ENCODE measurements at regions not wholly inside any gene's neighbourhood (a gene's known extent, or its start where the extent isn't known, plus 50 kb on each side); places are given as distances from the start of the nearest gene placed in this dataset.

DNA sequence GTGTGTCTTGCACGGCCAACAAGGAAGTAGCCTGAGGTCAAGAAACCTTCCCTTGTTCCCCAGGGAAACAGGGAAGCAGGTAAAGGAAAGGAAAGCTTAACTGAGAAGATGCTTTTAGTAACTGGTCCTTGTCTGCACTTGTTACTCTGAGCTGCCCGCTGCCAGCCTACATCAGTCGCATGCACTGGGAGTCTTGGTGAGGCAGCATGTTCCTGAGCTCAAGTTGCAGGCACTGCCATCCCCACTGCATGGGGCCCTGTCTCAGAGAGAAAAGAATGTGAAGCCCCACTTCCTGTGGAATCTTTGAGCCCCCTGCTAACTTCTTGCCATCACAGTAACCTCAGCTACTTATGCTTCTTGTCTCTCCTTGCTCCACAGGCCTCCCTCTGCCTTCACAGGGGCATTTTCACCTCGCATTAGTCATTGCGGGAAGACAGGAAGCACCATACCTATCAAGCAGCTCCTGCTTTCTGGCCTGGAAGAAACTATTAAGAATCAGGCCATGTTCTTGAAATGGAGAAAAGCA lies 344.1 kb upstream of the ADAMTSL1 start:
- POLR2A ChIA-PET = no interaction called here
- no peaks in the 10 kb centered on the region for H4K20me1 ChIP-seq (replicated peaks; ENCODE audit: control insufficient read depth, insufficient read depth, low read length)
- TF ChIP-seq SMAD3 (CRISPR knock-in tag; conservative IDR thresholded peaks at IDR 0.05) (no peak), ZEB2 (IDR thresholded peaks at IDR 0.05) (no peak), ZNF764 (CRISPR knock-in tag; IDR thresholded peaks at IDR 0.05; ENCODE audit: low read depth) (no peak), MBD2 (IDR thresholded peaks at IDR 0.05; ENCODE audit: borderline replicate concordance, low read depth) (no peak), L3MBTL2 (IDR thresholded peaks at IDR 0.05) (no peak), ZKSCAN8 (CRISPR knock-in tag; IDR thresholded peaks at IDR 0.05) (no peak), PYGO2 (tag; IDR thresholded peaks at IDR 0.05) (no peak), ZNF224 (CRISPR knock-in tag; IDR thresholded peaks at IDR 0.05) (no peak), ZC3H11A (IDR thresholded peaks at IDR 0.05; ENCODE audit: low read depth, low read length) (no peak)
- TF ChIP-seq, protein P1, sequence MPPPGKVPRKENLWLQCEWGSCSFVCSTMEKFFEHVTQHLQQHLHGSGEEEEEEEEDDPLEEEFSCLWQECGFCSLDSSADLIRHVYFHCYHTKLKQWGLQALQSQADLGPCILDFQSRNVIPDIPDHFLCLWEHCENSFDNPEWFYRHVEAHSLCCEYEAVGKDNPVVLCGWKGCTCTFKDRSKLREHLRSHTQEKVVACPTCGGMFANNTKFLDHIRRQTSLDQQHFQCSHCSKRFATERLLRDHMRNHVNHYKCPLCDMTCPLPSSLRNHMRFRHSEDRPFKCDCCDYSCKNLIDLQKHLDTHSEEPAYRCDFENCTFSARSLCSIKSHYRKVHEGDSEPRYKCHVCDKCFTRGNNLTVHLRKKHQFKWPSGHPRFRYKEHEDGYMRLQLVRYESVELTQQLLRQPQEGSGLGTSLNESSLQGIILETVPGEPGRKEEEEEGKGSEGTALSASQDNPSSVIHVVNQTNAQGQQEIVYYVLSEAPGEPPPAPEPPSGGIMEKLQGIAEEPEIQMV (tag; conservative IDR thresholded peaks at IDR 0.05; ENCODE audit: low read depth) = no peak
- TF ChIP-seq, protein P2, sequence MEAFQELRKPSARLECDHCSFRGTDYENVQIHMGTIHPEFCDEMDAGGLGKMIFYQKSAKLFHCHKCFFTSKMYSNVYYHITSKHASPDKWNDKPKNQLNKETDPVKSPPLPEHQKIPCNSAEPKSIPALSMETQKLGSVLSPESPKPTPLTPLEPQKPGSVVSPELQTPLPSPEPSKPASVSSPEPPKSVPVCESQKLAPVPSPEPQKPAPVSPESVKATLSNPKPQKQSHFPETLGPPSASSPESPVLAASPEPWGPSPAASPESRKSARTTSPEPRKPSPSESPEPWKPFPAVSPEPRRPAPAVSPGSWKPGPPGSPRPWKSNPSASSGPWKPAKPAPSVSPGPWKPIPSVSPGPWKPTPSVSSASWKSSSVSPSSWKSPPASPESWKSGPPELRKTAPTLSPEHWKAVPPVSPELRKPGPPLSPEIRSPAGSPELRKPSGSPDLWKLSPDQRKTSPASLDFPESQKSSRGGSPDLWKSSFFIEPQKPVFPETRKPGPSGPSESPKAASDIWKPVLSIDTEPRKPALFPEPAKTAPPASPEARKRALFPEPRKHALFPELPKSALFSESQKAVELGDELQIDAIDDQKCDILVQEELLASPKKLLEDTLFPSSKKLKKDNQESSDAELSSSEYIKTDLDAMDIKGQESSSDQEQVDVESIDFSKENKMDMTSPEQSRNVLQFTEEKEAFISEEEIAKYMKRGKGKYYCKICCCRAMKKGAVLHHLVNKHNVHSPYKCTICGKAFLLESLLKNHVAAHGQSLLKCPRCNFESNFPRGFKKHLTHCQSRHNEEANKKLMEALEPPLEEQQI (IDR thresholded peaks at IDR 0.05) = no peak
- TF ChIP-seq, protein P3, sequence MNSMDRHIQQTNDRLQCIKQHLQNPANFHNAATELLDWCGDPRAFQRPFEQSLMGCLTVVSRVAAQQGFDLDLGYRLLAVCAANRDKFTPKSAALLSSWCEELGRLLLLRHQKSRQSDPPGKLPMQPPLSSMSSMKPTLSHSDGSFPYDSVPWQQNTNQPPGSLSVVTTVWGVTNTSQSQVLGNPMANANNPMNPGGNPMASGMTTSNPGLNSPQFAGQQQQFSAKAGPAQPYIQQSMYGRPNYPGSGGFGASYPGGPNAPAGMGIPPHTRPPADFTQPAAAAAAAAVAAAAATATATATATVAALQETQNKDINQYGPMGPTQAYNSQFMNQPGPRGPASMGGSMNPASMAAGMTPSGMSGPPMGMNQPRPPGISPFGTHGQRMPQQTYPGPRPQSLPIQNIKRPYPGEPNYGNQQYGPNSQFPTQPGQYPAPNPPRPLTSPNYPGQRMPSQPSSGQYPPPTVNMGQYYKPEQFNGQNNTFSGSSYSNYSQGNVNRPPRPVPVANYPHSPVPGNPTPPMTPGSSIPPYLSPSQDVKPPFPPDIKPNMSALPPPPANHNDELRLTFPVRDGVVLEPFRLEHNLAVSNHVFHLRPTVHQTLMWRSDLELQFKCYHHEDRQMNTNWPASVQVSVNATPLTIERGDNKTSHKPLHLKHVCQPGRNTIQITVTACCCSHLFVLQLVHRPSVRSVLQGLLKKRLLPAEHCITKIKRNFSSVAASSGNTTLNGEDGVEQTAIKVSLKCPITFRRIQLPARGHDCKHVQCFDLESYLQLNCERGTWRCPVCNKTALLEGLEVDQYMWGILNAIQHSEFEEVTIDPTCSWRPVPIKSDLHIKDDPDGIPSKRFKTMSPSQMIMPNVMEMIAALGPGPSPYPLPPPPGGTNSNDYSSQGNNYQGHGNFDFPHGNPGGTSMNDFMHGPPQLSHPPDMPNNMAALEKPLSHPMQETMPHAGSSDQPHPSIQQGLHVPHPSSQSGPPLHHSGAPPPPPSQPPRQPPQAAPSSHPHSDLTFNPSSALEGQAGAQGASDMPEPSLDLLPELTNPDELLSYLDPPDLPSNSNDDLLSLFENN (IDR thresholded peaks at IDR 0.05; ENCODE audit: low read depth in 2 of 2, low read length in 2 of 2) = no peak
- TF ChIP-seq, protein P4, sequence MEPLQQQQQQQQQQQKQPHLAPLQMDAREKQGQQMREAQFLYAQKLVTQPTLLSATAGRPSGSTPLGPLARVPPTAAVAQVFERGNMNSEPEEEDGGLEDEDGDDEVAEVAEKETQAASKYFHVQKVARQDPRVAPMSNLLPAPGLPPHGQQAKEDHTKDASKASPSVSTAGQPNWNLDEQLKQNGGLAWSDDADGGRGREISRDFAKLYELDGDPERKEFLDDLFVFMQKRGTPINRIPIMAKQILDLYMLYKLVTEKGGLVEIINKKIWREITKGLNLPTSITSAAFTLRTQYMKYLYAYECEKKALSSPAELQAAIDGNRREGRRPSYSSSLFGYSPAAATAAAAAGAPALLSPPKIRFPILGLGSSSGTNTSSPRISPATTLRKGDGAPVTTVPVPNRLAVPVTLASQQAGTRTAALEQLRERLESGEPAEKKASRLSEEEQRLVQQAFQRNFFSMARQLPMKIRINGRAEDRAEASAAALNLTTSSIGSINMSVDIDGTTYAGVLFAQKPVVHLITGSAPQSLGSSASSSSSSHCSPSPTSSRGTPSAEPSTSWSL (CRISPR knock-in tag; IDR thresholded peaks at IDR 0.05; ENCODE audit: borderline replicate concordance) = no peak

More for the DNA sequence above, 344.1 kb upstream of the ADAMTSL1 start:
- Histone ChIP-seq H3K4me1 (replicated peaks in 1 of 2; ENCODE audit: control insufficient read depth in 2 of 2, insufficient read depth in 2 of 2, low read length in 2 of 2) (no peaks in the 10 kb centered on the region), H3K9ac (ENCODE audit: insufficient read depth in 1 of 2, low read depth in 2 of 2, low read length in 2 of 2) (no peak overlapping the region), H3K27me3 (ENCODE audit: control insufficient read depth in 2 of 2, insufficient read depth in 2 of 2, low read length in 2 of 2) (no peaks in the 10 kb centered on the region), H3K4me3 (no peak overlapping the region), H3K4me2 (ENCODE audit: insufficient read depth, low read length) (no peak overlapping the region), H3K9me3 (replicated peaks; ENCODE audit: control insufficient read depth, insufficient read depth, low read depth, low read length) (no peaks in the 10 kb centered on the region; the same call in 1 of the 2 replicates), H3K36me3 (ENCODE audit: control insufficient read depth, insufficient read depth, low read length) (no peaks in the 10 kb centered on the region), H2AFZ (ENCODE audit: low read depth, low read length) (no peak overlapping the region), H3K79me2 (ENCODE audit: control insufficient read depth, insufficient read depth, low read length) (no peaks in the 10 kb centered on the region), H3K27ac (ENCODE audit: extremely low read depth, low read depth, low read length) (no peak overlapping the region), H3K9me1 (ENCODE audit: control insufficient read depth, insufficient read depth, low read length) (no peaks in the 10 kb centered on the region)
- FAIRE-seq (no peak), ATAC-seq (no peak), DNase-seq (ENCODE audit: extremely low read depth in 1 of 4, low spot score in 3 of 4) (no peak)
- CTCF ChIA-PET (ENCODE audit: low intra/inter-chr PET ratio) = no interaction called here
- 2% methylated on average over 5 of the region's 5 CpGs for WGBS (ENCODE audit: insufficient coverage, low coverage, missing lambda C conversion rate)
- intact Hi-C loops (cut with micrococcal nuclease) (no loop called here), in situ Hi-C loops (cut with MboI) (no loop called here)
- no TSS peak for BruUV-seq (replicated peaks)

All from K562 (cell line).